Activated CD4-positive, CD25-positive, alpha-beta regulatory T cell (primary cell): ENCODE measurements at regions not wholly inside any gene's neighbourhood (a gene's known extent, or its start where the extent isn't known, plus 50 kb on each side); places are given as distances from the start of the nearest gene placed in this dataset.

Experiments used
- DNase-seq, 4 experiments: peaks; one replicate each; lab custom pipeline; 2025; lab: John Stamatoyannopoulos, UW

DNA sequence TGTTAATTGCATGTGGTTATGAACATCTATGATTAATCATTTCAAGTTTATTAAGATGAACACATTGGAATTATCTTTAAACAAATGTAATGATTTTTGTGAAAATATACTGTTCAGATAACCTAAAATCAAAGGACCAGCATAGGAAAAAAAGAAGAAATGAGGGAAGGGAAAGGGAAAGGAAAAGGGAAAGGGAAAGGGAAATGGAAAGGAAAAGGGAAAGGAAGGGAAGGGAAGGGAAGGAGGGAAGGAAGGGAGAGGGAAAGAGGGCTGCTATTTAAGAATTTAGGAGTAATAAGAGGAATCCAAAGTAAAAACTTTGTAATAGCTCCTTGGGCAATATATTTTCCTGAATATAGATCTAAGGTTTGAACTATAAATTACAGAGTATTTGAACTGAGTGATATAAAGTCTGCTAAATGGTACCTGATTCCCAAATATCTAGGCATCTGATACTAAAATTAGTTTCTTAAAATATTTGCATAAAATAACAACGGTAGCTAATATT, 726.3 kb downstream of the EPHA4 start:
- no peak for DNase-seq

DNA sequence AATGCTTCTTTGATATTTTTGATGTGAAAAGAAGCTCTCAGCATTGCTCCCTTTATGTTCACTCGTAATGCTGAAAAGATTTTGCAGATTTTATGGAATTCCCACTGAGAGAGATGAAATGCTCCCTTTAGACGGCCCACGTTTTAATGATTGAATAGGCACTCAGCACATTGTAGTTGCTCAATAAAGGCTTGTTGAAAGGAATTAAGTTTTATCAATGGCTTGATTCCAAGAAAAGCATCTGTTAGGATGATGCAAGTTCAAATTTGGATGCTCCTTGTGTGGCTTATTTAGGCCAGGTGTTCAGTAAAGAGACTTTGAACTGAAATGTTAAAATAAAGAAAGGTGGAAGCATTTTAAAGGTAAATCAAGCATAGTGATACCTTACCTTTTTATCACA, 725.1 kb downstream of the EPHA4 start:
- no peak for DNase-seq

DNA sequence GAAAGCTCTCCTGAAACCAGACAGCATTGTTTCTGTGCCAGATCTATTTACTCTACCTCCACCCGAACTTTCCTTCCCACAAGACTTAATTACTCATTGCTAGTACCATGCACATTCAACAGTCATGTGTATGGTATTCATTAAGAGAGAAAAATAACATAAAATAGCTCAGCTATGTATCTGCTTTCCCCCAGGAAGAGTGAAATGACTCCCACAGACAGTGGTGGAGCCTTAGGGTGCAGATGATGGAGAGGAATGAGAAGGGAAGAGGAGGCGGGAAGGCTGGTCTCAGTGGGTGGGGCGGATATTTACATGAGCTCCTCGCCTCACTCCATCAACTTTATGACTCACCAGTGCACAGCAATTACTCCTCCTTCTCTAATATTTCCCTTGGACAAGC, 724.5 kb downstream of the EPHA4 start:
- DNase-seq, result no peak

- DNase-seq, result no peak
These were observed 722.7 kb downstream of the EPHA4 start for GRCh38 chr2:220849433-220849832.

DNA sequence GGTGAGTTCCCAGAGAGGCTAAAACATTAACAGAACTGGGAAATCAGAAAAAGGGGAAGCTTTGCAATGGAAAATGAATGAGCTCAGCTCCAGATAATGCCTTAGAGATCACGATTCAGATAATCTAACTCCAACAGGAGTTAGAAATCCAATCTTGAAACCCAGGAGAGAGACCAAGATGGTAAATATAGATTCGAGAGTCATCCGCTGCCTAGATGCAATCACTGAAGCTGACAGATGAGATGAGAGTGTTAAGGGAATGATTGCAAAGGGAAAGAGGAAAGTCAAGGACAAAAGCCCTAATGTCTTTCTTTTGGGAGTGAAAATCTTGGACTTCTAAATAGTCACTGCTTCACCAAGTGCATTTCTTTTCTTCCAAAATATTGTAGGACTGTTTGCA, 722.0 kb downstream of the EPHA4 start:
- DNase-seq, result no peak

DNA sequence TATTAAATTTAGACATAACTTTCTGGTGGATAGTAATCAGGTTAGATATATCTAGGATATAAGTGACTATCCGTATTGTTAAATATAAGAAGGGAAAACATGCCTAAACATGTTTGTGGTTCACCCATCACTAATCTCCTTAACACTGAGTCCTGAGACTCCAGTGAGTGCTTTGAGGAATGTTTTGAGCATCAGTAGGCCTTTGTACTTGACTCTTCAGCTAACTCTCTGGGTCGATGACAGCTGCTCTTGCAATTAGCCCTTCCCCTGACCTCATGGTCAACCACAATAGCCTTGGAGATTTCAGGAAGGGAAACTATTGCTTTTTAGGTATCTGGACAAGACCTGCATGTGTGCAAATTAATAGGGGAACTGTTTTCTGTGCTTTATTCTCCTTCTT, 716.8 kb downstream of the EPHA4 start:
- no peak for DNase-seq

GRCh38 chr2:220856486-220856885, 715.6 kb downstream of the EPHA4 start:
- DNase-seq, result no peak

DNA sequence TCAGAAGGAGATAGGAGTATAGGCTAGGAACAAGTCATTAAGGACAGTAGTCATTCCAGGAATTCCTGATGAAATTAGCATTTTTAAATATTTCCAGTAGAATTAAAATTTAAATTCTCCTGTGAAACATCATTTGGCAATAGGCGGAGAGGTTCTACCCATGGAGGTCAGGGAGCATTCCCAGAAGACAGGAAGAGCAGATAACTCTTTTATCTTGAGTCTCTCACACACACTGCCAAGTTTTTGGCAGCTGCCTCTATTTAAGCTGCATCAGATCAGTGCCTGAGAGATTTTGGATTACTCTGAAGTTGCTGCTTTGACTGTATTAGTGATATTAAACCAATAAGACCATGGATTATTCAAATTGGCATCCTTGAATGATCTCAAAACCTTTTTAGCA, 714.7 kb downstream of the EPHA4 start:
- no peak for DNase-seq

- DNase-seq, result no peak
These were observed 714.0 kb downstream of the EPHA4 start for GRCh38 chr2:220858101-220858500.

- no peak for DNase-seq
These were observed 700.2 kb downstream of the EPHA4 start for GRCh38 chr2:220871909-220872308.

DNA sequence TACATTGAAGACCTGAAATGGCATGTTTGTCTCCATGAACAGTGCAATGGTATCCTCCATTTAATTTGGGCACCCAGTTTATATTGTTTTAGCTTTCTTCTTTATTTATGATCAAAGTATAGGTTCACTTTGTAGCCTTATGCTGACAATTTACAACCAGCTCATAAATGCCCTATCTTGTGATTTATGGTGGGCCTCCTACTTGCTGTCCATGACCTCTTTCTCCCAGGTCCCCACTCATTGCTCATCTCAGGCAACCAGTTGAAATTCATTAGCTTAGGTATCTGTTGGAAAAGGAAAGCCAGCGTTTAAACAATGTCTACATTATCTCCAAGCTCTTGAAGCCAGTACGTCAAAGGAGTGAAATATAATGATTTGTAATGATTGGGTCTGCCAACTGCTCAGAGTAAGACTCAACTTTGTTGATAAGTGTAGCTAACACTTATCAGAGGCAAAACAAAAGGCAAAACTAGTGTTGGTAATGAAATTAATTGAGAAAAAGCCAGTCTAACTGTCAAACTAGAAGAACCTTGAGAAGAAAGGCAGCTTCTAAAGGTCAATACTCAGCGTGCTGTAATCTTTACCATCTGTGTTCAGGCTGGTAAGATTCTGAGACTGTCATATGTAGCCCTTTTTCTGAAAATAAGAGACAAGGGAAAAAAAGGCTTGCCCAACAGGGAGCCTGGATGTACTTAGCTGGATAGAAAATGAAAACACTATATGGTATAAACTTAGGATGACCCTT, 695.9 kb downstream of the EPHA4 start:
- no peak for DNase-seq

GRCh38 chr2:220877491-220877890, 694.6 kb downstream of the EPHA4 start:
- DNase-seq, result no peak

GRCh38 chr2:220877897-220878296, 694.2 kb downstream of the EPHA4 start:
- no peak for DNase-seq

GRCh38 chr2:220880623-220881596, 691.2 kb downstream of the EPHA4 start:
- no peak for DNase-seq

- DNase-seq, result no peak
These were observed 689.6 kb downstream of the EPHA4 start for GRCh38 chr2:220882507-220882906.

DNA sequence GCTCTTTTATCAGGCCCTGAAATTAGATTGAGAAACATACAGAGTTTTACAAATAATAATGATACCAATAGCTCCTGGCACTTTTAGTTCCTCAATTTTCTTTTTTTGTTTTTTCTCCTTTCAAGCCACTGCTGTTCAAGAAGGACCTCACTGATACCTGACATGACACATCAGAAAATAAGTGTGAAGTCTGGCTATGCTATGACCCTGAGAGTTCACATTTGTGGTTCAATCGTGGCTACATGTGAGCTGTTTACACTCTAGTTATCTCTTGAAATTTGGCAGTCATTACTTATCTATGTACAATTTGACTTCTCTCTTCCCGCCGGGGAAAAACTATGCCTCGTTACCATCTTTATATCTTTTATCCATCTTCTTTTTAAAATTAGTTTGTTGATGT, 686.5 kb downstream of the EPHA4 start:
- no peak for DNase-seq

GRCh38 chr2:220887271-220887870, 684.7 kb downstream of the EPHA4 start:
- no peak for DNase-seq

- DNase-seq, result no peak
These were observed 684.2 kb downstream of the EPHA4 start for GRCh38 chr2:220887876-220888275.

- DNase-seq, result no peak
These were observed 681.2 kb downstream of the EPHA4 start for GRCh38 chr2:220890931-220891330.

DNA sequence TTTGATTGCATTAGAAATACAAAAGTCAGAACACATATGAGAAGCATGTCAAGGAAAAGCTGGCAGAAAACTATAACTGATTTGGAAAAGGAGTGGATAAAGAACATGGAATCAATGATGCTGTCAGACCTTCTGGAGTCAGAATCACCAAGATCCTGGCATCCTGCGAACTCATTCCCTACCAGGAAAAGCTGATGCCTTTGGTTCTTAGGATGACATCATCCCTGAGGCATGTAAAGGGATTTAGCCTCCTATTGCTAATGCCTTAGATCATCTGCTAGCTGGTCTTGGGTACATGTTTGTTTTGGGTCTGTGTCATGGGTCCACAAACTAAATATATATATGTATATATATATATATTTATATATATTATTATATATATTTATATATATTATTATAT, 680.7 kb downstream of the EPHA4 start:
- no peak for DNase-seq

- DNase-seq, result no peak
These were observed 680.0 kb downstream of the EPHA4 start for GRCh38 chr2:220892018-220892634.

GRCh38 chr2:220893411-220893810, 678.7 kb downstream of the EPHA4 start:
- DNase-seq, result no peak
